CD14-positive monocyte (primary cell): ENCODE measurements at regions not wholly inside any gene's neighbourhood (a gene's known extent, or its start where the extent isn't known, plus 50 kb on each side); places are given as distances from the start of the nearest gene placed in this dataset.

Experiments
- DNase-seq, 3 donors: peaks; one replicate each; pipeline ENCODE4 v3.0.0-alpha.2; 2011 to 2022
- H2AFZ ChIP-seq: 2 replicates; pipeline ENCODE4 v1.6.0; 2012; ENCODE audit warnings: mild to moderate bottlenecking, low read depth, low read length, inconsistent platforms; ENCODE audit not compliant: insufficient read depth, poor library complexity, severe bottlenecking
- H3K27ac ChIP-seq, 2 donors: 1 replicate in 1 of 2; 2 replicates in 1 of 2; pipeline ENCODE4 v1.5.1; 2012 to 2013; ENCODE audit warnings: low read length in 2 of 2, control low read depth in 1 of 2, inconsistent platforms in 1 of 2, low read depth in 1 of 2, mild to moderate bottlenecking in 1 of 2
- H3K27me3 ChIP-seq, 2 donors: one replicate each; pipeline versions ENCODE4 v1.6.0 to v1.6.1; 2011 to 2013; ENCODE audit warnings: low read length in 2 of 2; ENCODE audit not compliant: control insufficient read depth in 2 of 2, insufficient read depth in 2 of 2
- H3K36me3 ChIP-seq, 2 donors: replicated peaks in 1 of 2; 1 replicate in 1 of 2; 2 replicates in 1 of 2; pipeline versions ENCODE4 v1.5.1 to v1.6.1; 2012 to 2013; ENCODE audit warnings: low read length in 2 of 2, control low read depth in 1 of 2, inconsistent platforms in 1 of 2, mild to moderate bottlenecking in 1 of 2; ENCODE audit not compliant: insufficient read depth in 2 of 2, control insufficient read depth in 1 of 2
- H3K4me1 ChIP-seq, 2 donors: 1 replicate in 1 of 2; 2 replicates in 1 of 2; pipeline versions ENCODE4 v1.5.1 to v1.6.1; 2012 to 2013; ENCODE audit warnings: low read length in 2 of 2, control low read depth in 1 of 2, inconsistent platforms in 1 of 2, mild to moderate bottlenecking in 1 of 2, moderate library complexity in 1 of 2; ENCODE audit not compliant: insufficient read depth in 2 of 2, control insufficient read depth in 1 of 2
- H3K4me2 ChIP-seq: replicated peaks from 2 replicates; pipeline ENCODE3; 2012; ENCODE audit warnings: low read length, moderate library complexity, mild to moderate bottlenecking; ENCODE audit not compliant: poor library complexity, severe bottlenecking; ENCODE audit errors: extremely low read depth
- H3K4me3 ChIP-seq, 3 experiments: fragments of 200-600 bp in 1 of 3; sonication (generic) in 1 of 3; replicated peaks in 1 of 3; 1 replicate in 2 of 3; 2 replicates in 1 of 3; pipeline ENCODE4 v1.5.1; 2011 to 2013; ENCODE audit warnings: low read length in 3 of 3, mild to moderate bottlenecking in 3 of 3, control low read depth in 2 of 3, low read depth in 2 of 3, inconsistent platforms in 1 of 3, moderate library complexity in 1 of 3
- H3K79me2 ChIP-seq: 2 replicates; pipeline ENCODE4 v1.6.0; 2012; ENCODE audit warnings: mild to moderate bottlenecking, control low read depth, inconsistent platforms, low read length, moderate library complexity; ENCODE audit not compliant: insufficient read depth
- H3K9ac ChIP-seq: 2 replicates; pipeline ENCODE4 v1.6.0; 2017; ENCODE audit warnings: low read length, mild to moderate bottlenecking; ENCODE audit not compliant: insufficient read depth, poor library complexity, severe bottlenecking
- H3K9me3 ChIP-seq, 2 donors: replicated peaks in 1 of 2; 1 replicate in 1 of 2; 2 replicates in 1 of 2; pipeline versions ENCODE4 v1.5.1 to v1.6.1; 2012 to 2013; ENCODE audit warnings: low read length in 2 of 2, control low read depth in 1 of 2; ENCODE audit not compliant: control insufficient read depth in 1 of 2, insufficient read depth in 1 of 2
- H4K20me1 ChIP-seq: 2 replicates; pipeline ENCODE4 v1.6.0; 2012; ENCODE audit warnings: mild to moderate bottlenecking, low read length, control low read depth, moderate library complexity; ENCODE audit not compliant: insufficient read depth
- H3K27ac Mint-ChIP-seq, 7 donors: one replicate each; pipeline ENCODE4 v1.8.0; 2020; ENCODE audit warnings: mild to moderate bottlenecking in 7 of 7, mixed read lengths in 7 of 7, moderate library complexity in 6 of 7, inconsistent platforms in 2 of 7
- H3K27me3 Mint-ChIP-seq, 3 donors: one replicate each; pipeline ENCODE4 v1.8.0; 2021 to 2022; ENCODE audit warnings: low read depth in 3 of 3, mild to moderate bottlenecking in 3 of 3, mixed read lengths in 3 of 3, moderate library complexity in 3 of 3, inconsistent platforms in 1 of 3
- H3K36me3 Mint-ChIP-seq, 2 donors: one replicate each; pipeline ENCODE4 v1.8.0; 2020; ENCODE audit warnings: mixed read lengths in 2 of 2, inconsistent platforms in 1 of 2, mild to moderate bottlenecking in 1 of 2
- H3K4me1 Mint-ChIP-seq: one replicate; pipeline ENCODE4 v1.8.0; 2020; ENCODE audit warnings: mild to moderate bottlenecking, mixed read lengths
- H3K4me3 Mint-ChIP-seq, 2 donors: one replicate each; pipeline ENCODE4 v1.8.0; 2020; ENCODE audit warnings: mild to moderate bottlenecking in 2 of 2, mixed read lengths in 2 of 2, moderate library complexity in 1 of 2
- H3K9me3 Mint-ChIP-seq, 7 donors: one replicate each; pipeline ENCODE4 v1.8.0; 2020 to 2022; ENCODE audit warnings: mixed read lengths in 7 of 7, mild to moderate bottlenecking in 6 of 7, moderate library complexity in 6 of 7, inconsistent platforms in 2 of 7
- CTCF ChIP-seq: fragments of 200-600 bp; IDR thresholded peaks from one replicate; pipeline ENCODE4 v1.8.0; 2022; ENCODE audit warnings: antibody characterized with exemption, mild to moderate bottlenecking
- WGBS: methylation state at CpG from one replicate; pipeline ENCODE4 v1.1.5; 2013; ENCODE audit warnings: missing lambda C conversion rate; ENCODE audit not compliant: insufficient coverage; 5-methylcytosine and 5-hydroxymethylcytosine counted together
- intact Hi-C, 2 donors: fragments of 100-400 bp; cut with micrococcal nuclease; formaldehyde crosslinking; loops; one replicate each; pipeline versions ENCODE4 v1.15.0 to v1.15.1; 2023

GRCh38 chr1:219359126-219359525 is 185.4 kb downstream of the LYPLAL1 start:
- Histone ChIP-seq H3K27ac (no peak overlapping the region), H3K4me3 (no peak overlapping the region), H3K9me3 (no peaks in the 10 kb centered on the region), H3K4me1 (no peaks in the 10 kb centered on the region), H3K36me3 (no peaks in the 10 kb centered on the region), H3K79me2 (no peaks in the 10 kb centered on the region), H3K4me2 (no peak overlapping the region), H3K27me3 (no peaks in the 10 kb centered on the region), H2AFZ (no peak overlapping the region), H4K20me1 (no peaks in the 10 kb centered on the region), H3K9ac (no peak overlapping the region)
- intact Hi-C loops: no loop called here
- Mint-ChIP-seq H3K27ac (no peak overlapping the region), H3K9me3 (peaks cover 0 to 5% (median 3%) of the 10 kb centered on the region in 7 donors), H3K4me3 (no peak overlapping the region), H3K36me3 (no peaks in the 10 kb centered on the region), H3K4me1 (no peaks in the 10 kb centered on the region), H3K27me3 (peaks cover 0 to 3% (median 0%) of the 10 kb centered on the region in 3 donors)
- no peak for TF ChIP-seq CTCF
- 100% methylated on average over 1 of the region's 2 CpGs for WGBS
- no peak for DNase-seq

GRCh38 chr1:219358080-219358479 is 184.4 kb downstream of the LYPLAL1 start:
- DNase-seq: no peak
- no CpG with 5 or more reads among the region's 2 CpGs for WGBS
- Histone ChIP-seq H4K20me1 (no peaks in the 10 kb centered on the region), H3K4me2 (no peak overlapping the region), H3K9ac (no peak overlapping the region), H3K79me2 (no peaks in the 10 kb centered on the region), H2AFZ (no peak overlapping the region), H3K36me3 (no peaks in the 10 kb centered on the region), H3K9me3 (peaks cover 0 to 4% of the 10 kb centered on the region in 2 donors), H3K4me1 (no peaks in the 10 kb centered on the region), H3K27ac (no peak overlapping the region), H3K27me3 (no peaks in the 10 kb centered on the region), H3K4me3 (no peak overlapping the region)
- no peaks in the 10 kb centered on the region for H3K36me3 Mint-ChIP-seq
- intact Hi-C loops: no loop called here
- H3K27ac Mint-ChIP-seq: no peak overlapping the region
- TF ChIP-seq CTCF: no peak
- no peak overlapping the region for H3K4me3 Mint-ChIP-seq
- peaks cover 0 to 3% (median 0%) of the 10 kb centered on the region in 3 donors for H3K27me3 Mint-ChIP-seq
- no peaks in the 10 kb centered on the region for H3K4me1 Mint-ChIP-seq
- peaks cover 0 to 5% (median 3%) of the 10 kb centered on the region in 7 donors for H3K9me3 Mint-ChIP-seq
